NT2/D1 (cell line): ENCODE measurements at regions not wholly inside any gene's neighbourhood (a gene's known extent, or its start where the extent isn't known, plus 50 kb on each side); places are given as distances from the start of the nearest gene placed in this dataset.

Source experiments
- SUZ12 ChIP-seq: IDR thresholded peaks from 2 replicates; pipeline ENCODE4 v1.6.1; 2011; ENCODE audit not compliant: insufficient read length, insufficient read depth; ENCODE audit errors: extremely low read depth
- ZNF274 ChIP-seq: IDR thresholded peaks from 2 replicates; pipeline ENCODE4 v1.6.1; 2011; ENCODE audit warnings: mild to moderate bottlenecking, low read depth, low read length

DNA sequence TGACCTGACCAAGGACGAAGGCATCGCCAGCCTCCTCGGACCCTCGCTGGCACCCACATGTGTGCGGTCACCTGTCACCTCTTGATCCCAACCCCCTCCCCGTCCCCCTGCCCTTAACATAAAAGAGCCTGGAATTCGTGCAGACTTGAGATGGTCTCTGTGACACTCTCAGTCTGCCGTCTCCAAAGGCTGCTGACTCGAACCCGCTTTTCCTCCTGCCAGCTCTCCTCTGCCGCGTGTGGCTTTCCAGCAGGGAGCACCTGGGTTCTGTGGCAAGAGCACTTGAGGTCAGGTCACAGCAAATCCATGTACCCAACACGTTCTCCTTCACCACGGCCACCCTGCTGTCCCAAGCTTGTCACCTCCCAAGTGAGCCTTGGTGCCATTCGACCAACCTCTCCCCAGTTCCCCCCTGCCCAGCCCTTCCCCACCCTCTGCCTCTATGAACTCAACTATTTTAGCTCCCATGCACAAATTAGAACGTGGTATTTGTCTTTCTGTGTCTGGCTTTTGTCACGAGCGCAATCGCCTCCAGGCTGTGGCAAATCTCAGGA lies 207.6 kb downstream of the BRD1 start:
- TF ChIP-seq ZNF274 (no peak), SUZ12 (no peak)
